DND-41 (cell line): ENCODE measurements at regions not wholly inside any gene's neighbourhood (a gene's known extent, or its start where the extent isn't known, plus 50 kb on each side); places are given as distances from the start of the nearest gene placed in this dataset.

Experiments used
- EZH2 ChIP-seq: IDR thresholded peaks from 3 replicates; pipeline ENCODE4 v1.6.1; 2012; ENCODE audit warnings: borderline replicate concordance, low read depth, mild to moderate bottlenecking, moderate library complexity, low read length, inconsistent platforms; ENCODE audit not compliant: severe bottlenecking
- TF ChIP-seq, protein P1 (sequence below): IDR thresholded peaks from 2 replicates; pipeline ENCODE4 v1.5.1; 2012; ENCODE audit warnings: borderline replicate concordance, low read length, moderate library complexity, mild to moderate bottlenecking; ENCODE audit not compliant: poor library complexity, severe bottlenecking; ENCODE audit errors: extremely low read depth

DNA sequence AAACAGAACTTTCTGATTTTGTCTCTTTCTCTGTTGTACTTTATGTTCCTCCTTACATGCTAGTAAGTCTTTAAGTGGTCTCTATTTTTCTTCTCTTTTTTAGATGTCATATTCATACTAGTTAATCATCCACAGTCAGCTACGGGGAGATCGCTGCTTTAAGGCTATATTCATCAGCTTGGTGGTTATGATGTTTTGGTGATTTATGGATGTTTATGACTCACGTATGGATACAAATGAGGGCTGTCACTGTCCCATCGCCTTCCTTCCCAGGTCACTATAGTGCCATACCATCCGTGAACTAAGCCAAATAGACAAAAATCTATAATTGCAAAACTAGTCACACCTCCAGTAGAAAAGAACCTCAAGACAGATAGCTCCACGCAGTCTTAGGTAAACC, 296.8 kb upstream of the AADAT start:
- TF ChIP-seq, protein P1, sequence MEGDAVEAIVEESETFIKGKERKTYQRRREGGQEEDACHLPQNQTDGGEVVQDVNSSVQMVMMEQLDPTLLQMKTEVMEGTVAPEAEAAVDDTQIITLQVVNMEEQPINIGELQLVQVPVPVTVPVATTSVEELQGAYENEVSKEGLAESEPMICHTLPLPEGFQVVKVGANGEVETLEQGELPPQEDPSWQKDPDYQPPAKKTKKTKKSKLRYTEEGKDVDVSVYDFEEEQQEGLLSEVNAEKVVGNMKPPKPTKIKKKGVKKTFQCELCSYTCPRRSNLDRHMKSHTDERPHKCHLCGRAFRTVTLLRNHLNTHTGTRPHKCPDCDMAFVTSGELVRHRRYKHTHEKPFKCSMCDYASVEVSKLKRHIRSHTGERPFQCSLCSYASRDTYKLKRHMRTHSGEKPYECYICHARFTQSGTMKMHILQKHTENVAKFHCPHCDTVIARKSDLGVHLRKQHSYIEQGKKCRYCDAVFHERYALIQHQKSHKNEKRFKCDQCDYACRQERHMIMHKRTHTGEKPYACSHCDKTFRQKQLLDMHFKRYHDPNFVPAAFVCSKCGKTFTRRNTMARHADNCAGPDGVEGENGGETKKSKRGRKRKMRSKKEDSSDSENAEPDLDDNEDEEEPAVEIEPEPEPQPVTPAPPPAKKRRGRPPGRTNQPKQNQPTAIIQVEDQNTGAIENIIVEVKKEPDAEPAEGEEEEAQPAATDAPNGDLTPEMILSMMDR: no peak
- TF ChIP-seq EZH2: no peak
